GM13976 (cell line): ENCODE measurements at regions not wholly inside any gene's neighbourhood (a gene's known extent, or its start where the extent isn't known, plus 50 kb on each side); places are given as distances from the start of the nearest gene placed in this dataset.

Experiments used
- DNase-seq: peaks from one replicate; pipeline ENCODE4 v3.0.0; 2012; ENCODE audit warnings: low spot score
- in situ Hi-C: fragments of 300-500 bp; cut with MboI; formaldehyde crosslinking; loops from one replicate; pipeline ENCODE4 v1.12.0; 2022; ENCODE audit warnings: low sequenced_read_pairs, mixed read lengths, inconsistent platforms; ENCODE audit not compliant: unreplicated experiment
- TF ChIP-seq, protein P1 (sequence below): IDR thresholded peaks from 2 replicates; pipeline ENCODE4 v1.5.1; 2012; ENCODE audit warnings: borderline replicate concordance, mild to moderate bottlenecking; ENCODE audit not compliant: insufficient read depth; ENCODE audit errors: extremely low read depth, missing control alignments, control extremely low read depth

DNA sequence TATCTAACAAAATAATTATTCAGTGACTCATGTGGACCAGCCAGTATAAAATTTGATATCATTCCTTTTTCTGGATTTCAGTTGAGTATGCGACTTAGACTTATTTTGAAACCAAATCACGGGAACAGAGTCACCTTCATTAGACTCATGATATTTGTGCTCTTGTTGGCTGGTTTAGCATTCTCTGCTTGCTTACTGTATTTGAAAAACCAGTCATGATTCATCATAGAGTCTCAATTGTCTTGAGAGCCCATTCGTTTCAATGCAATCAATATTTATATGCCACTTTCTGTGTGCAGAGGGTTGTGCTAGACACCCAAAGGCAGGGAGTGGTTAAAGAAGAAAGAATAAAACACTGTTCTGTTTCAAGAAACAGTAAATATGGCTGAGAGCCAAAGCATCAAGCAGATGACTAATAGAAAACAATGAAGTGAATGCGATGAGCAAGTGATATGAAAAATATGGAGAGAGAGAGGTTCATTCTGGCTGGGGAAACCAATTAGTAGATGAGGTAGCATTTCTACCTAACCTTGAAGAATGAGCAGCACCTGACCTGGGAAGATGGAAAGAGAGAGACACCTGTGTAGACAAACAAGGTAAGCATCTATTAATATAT, 99.6 kb upstream of the MBNL2 start:
- TF ChIP-seq, protein P1, sequence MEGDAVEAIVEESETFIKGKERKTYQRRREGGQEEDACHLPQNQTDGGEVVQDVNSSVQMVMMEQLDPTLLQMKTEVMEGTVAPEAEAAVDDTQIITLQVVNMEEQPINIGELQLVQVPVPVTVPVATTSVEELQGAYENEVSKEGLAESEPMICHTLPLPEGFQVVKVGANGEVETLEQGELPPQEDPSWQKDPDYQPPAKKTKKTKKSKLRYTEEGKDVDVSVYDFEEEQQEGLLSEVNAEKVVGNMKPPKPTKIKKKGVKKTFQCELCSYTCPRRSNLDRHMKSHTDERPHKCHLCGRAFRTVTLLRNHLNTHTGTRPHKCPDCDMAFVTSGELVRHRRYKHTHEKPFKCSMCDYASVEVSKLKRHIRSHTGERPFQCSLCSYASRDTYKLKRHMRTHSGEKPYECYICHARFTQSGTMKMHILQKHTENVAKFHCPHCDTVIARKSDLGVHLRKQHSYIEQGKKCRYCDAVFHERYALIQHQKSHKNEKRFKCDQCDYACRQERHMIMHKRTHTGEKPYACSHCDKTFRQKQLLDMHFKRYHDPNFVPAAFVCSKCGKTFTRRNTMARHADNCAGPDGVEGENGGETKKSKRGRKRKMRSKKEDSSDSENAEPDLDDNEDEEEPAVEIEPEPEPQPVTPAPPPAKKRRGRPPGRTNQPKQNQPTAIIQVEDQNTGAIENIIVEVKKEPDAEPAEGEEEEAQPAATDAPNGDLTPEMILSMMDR: no peak
- no peak for DNase-seq
- in situ Hi-C loops: loop anchor here (5.0 kb wide), 1 partner anchor 230 kb away; no protein-coding TSS in a partner anchor

DNA sequence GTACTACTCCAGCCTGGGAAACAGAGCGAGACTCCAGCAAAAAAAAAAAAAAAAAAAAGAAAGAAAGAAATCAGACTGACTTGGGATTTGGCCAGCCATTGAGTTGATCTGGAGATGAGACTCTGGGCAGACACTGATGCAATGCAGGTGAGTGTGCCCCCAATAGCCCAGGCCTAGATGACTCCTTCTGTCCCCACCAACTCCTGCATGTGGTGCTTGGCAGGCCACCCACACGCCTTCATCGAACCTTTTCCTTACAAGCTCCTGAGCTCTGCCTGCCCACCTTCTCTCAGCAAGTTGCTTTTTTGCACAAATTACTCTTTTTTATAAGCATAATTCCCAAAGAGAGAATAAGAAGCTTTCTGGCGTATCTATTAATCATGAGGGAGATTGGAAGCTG, 97.9 kb upstream of the MBNL2 start:
- TF ChIP-seq, protein P1: no peak
- in situ Hi-C loops: loop anchor here (5.0 kb wide), 1 partner anchor 228 kb away; no protein-coding TSS in a partner anchor
- no peak for DNase-seq

DNA sequence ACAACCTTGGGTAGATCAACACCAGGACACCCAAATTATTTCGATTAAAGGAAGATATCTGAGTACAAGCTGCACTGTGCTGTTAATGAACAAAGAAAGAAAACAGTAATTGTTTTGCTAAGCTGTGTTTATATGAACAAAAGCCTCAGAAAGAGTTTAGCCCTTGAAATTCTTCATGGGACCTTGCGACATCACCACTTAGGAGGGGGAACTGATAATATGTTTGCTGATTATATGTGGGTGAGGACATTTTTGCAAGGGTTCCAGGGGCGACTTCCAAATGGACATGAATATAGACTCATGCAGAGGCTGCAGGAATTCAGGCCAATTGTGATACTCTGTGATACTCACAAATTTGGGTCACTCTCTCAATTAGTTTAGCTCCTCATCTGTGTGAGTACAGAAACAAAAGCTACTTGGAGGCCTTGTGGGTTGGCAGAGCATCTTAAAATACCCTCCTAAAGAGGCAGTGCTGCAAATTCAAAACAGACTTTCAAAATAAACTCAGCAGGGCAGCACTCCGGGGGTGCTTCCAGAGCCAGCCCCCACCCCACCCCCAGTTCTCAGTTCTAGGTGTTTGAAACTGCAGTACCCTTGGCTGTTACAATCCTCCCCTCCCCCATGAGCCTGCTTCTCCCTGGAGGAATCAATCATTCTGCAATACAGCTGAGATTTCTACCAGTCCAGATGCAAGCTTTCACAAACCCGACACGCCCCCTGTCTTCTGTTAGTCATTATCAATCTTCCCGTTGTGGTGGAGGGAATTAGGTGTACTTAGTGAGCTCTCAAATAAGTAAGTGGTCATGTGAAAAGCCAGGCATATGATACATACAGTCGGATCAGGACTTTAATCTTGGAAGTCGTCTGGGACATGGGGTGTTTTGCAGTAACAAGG, 97.0 kb upstream of the MBNL2 start:
- DNase-seq: no peak
- TF ChIP-seq, protein P1: no peak
- in situ Hi-C loops: loop anchor here (5.0 kb wide), 1 partner anchor 227 kb away; no protein-coding TSS in a partner anchor

DNA sequence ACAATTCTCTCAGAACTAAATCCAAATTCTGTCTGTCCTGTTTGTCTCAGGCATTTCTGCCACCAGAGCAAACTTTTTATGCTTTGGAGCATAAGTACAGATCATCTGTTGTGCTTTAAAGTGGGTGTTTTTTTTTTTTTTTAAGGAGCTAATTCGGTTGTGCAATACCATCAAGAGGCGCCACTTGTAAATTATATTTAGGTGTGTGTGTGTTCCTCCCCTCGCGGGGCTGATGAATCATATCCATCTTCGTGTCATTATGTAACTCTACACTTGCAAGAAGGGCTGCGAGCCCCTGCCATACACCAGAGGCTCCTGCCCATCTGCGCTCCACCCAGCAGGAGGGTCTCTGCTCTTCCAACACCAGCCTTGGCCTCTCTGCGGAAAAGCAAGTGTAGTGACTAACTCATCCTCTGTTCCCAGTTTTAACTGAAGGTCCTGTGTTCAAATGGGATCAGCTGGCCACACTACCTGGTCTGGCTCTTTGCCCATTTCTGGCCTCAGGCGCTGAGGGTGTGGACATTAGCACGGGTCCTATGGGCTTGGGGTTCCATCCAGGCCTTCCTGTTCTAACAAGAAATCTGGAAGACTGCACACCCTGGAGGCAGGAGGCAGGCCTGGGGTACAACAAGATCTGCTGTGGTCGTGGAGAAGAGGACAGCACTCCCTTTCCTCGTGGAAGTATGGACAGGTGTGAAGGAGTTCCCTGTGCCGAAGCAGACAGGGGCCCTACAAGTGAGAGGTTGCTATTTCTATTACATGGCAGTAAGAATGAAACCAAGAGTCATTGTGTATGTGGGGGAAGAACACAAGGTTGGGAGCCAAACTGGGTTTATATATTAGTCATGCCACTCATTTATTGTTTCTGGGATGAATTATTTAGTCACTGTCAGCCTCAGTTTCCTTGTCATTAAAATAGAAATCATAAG, 96.1 kb upstream of the MBNL2 start:
- TF ChIP-seq, protein P1: no peak
- peak; percentile 62 for DNase-seq
- in situ Hi-C loops: no loop called here

DNA sequence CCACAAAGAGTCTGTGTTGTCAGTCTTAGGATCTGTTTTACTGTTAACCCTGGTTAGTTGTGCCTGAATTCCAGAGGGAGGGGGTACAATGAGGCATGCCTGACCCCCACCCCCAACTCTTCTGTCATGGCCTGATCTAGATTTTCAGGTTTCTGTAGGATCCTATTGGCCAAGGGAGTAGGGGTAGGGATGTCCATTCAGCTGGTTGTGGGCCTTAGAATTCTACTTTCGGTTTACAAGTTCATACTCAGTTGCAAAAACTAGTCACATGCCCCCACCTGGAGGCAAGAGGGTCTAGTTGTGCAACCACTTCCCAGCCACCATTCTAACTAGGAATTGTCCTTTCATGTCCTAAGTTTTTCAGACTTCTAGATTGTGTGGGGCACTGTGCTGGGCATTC, 94.3 kb upstream of the MBNL2 start:
- in situ Hi-C loops: no loop called here
- TF ChIP-seq, protein P1: no peak
- no peak for DNase-seq

DNA sequence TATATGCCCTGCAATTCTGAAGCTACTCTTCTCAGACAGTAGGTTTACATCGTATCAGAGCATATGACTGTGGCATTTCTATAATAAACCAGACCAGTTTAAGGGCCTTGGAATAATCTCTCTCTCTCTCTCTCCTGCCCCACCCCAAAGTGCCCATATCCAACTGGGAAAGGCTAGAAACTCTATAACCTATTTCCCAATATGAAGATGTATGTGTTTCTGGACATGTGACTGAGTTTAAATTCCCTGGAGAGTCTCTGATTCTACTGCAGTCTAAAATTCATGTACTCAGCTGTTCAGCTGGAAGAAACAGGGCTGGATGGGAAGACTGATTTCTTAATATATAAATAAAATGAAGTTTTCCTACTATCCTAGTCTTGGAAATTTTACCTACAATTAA, 91.9 kb upstream of the MBNL2 start:
- TF ChIP-seq, protein P1: no peak

More for the DNA sequence above, 91.9 kb upstream of the MBNL2 start:
- DNase-seq: no peak
- in situ Hi-C loops: no loop called here
